ENCODE measurements at regions not wholly inside any gene's neighbourhood (a gene's known extent, or its start where the extent isn't known, plus 50 kb on each side); places are given as distances from the start of the nearest gene placed in this dataset.

GRCh38 chr14:101465795-101466448, 95.4 kb upstream of the DIO3 start:
- no peak overlapping the region for H3K4me3 ChIP-seq
- no peak overlapping the region for H3K27ac ChIP-seq (ENCODE audit: low read depth in 1 of 2, low read length in 1 of 2)
- H3K4me1 ChIP-seq (ENCODE audit: control insufficient read depth in 5 of 5, insufficient read depth in 5 of 5, low read length in 5 of 5) = no peaks in the 10 kb centered on the region
- WGBS, 2 donors = 84 to 86% methylated on average over 9 of the region's 9 CpGs
- no peak for TF ChIP-seq CTCF (IDR thresholded peaks at IDR 0.05; ENCODE audit: control extremely low read depth, extremely low read depth)
- H3K9ac ChIP-seq (ENCODE audit: insufficient read depth in 1 of 2, low read length in 2 of 2) = no peak overlapping the region
- no peaks in the 10 kb centered on the region for H3K36me3 ChIP-seq (ENCODE audit: control insufficient read depth in 4 of 4, insufficient read depth in 4 of 4, low read length in 4 of 4)
- H3K9me3 ChIP-seq (ENCODE audit: control insufficient read depth in 4 of 4, insufficient read depth in 3 of 4, low read length in 3 of 4) = no peaks in the 10 kb centered on the region
- peaks cover 0 to 13% (median 1%) of the 10 kb centered on the region in 3 donors for H3K27me3 ChIP-seq (ENCODE audit: control insufficient read depth in 3 of 3, insufficient read depth in 3 of 3, low read length in 2 of 3)
- DNase-seq (no peak), ATAC-seq (ENCODE audit: insufficient read depth, low FRiP score) (no peak)

GRCh38 chr14:101466456-101467180, 94.7 kb upstream of the DIO3 start:
- no peak overlapping the region for H3K27ac ChIP-seq (ENCODE audit: low read depth in 1 of 2, low read length in 1 of 2)
- peaks cover 0 to 11% (median 0%) of the 10 kb centered on the region in 3 donors for H3K27me3 ChIP-seq (ENCODE audit: control insufficient read depth in 3 of 3, insufficient read depth in 3 of 3, low read length in 2 of 3)
- H3K9me3 ChIP-seq (ENCODE audit: control insufficient read depth in 4 of 4, insufficient read depth in 3 of 4, low read length in 3 of 4) = no peaks in the 10 kb centered on the region
- no peak overlapping the region for H3K9ac ChIP-seq (ENCODE audit: insufficient read depth in 1 of 2, low read length in 2 of 2)
- no peaks in the 10 kb centered on the region for H3K4me1 ChIP-seq (ENCODE audit: control insufficient read depth in 5 of 5, insufficient read depth in 5 of 5, low read length in 5 of 5)
- H3K4me3 ChIP-seq = no peak overlapping the region
- no peaks in the 10 kb centered on the region for H3K36me3 ChIP-seq (ENCODE audit: control insufficient read depth in 4 of 4, insufficient read depth in 4 of 4, low read length in 4 of 4)
- no peak for ATAC-seq (ENCODE audit: insufficient read depth, low FRiP score)
- no peak for DNase-seq
- 85 to 87% methylated on average over 17 of the region's 17 CpGs for WGBS, 2 donors
- TF ChIP-seq CTCF (IDR thresholded peaks at IDR 0.05; ENCODE audit: control extremely low read depth, extremely low read depth) = no peak

- Histone ChIP-seq H3K9ac (ENCODE audit: insufficient read depth in 1 of 2, low read length in 2 of 2) (no peak overlapping the region), H3K27me3 (ENCODE audit: control insufficient read depth in 3 of 3, insufficient read depth in 3 of 3, low read length in 2 of 3) (peaks cover 0 to 6% (median 0%) of the 10 kb centered on the region in 3 donors), H3K36me3 (ENCODE audit: control insufficient read depth in 4 of 4, insufficient read depth in 4 of 4, low read length in 4 of 4) (no peaks in the 10 kb centered on the region), H3K4me1 (ENCODE audit: control insufficient read depth in 5 of 5, insufficient read depth in 5 of 5, low read length in 5 of 5) (no peaks in the 10 kb centered on the region), H3K4me3 (no peak overlapping the region), H3K9me3 (ENCODE audit: control insufficient read depth in 4 of 4, insufficient read depth in 3 of 4, low read length in 3 of 4) (no peaks in the 10 kb centered on the region), H3K27ac (ENCODE audit: low read depth in 1 of 2, low read length in 1 of 2) (no peak overlapping the region)
- DNase-seq (no peak), ATAC-seq (ENCODE audit: insufficient read depth, low FRiP score) (no peak)
- WGBS, 2 donors = 93% methylated on average over 13 of the region's 13 CpGs
- no peak for TF ChIP-seq CTCF (IDR thresholded peaks at IDR 0.05; ENCODE audit: control extremely low read depth, extremely low read depth)
Observed at GRCh38 chr14:101467181-101467926, 93.9 kb upstream of the DIO3 start.
